KOPT-K1 (cell line): ENCODE measurements at regions not wholly inside any gene's neighbourhood (a gene's known extent, or its start where the extent isn't known, plus 50 kb on each side); places are given as distances from the start of the nearest gene placed in this dataset.
"Not testable (repeated sequence)": the region's sequence is repeated elsewhere in the genome, so short reads cannot be mapped to it uniquely, and the experiment has no call there.

ENCODE experiments used
- H3K27ac ChIP-seq: fragments of 200-600 bp; sonication (generic); 2 replicates; pipeline ENCODE4 v1.5.1; 2016; ENCODE audit warnings: antibody characterized with exemption, mild to moderate bottlenecking, low read depth, low read length; ENCODE audit not compliant: poor library complexity, severe bottlenecking
- H3K36me3 ChIP-seq: fragments of 200-600 bp; sonication (generic); 2 replicates; pipeline ENCODE4 v1.5.1; 2017; ENCODE audit warnings: antibody characterized with exemption, mild to moderate bottlenecking, low read length, moderate library complexity; ENCODE audit not compliant: insufficient read depth
- H3K9me3 ChIP-seq: fragments of 200-600 bp; sonication (generic); 2 replicates; pipeline ENCODE4 v1.5.1; 2017; ENCODE audit warnings: antibody characterized with exemption, low read length, mild to moderate bottlenecking; ENCODE audit not compliant: insufficient read depth, poor library complexity, severe bottlenecking

- no peak overlapping the region for H3K27ac ChIP-seq
Observed at GRCh38 chrX:25141684-25142083, 125.9 kb upstream of the ARX start.

GRCh38 chrX:25131055-25131454, 115.3 kb upstream of the ARX start:
- Histone ChIP-seq H3K27ac (no peak overlapping the region), H3K36me3 (no peaks in the 10 kb centered on the region), H3K9me3 (no peaks in the 10 kb centered on the region)

More at GRCh38 chrX:25141684-25142083, 125.9 kb upstream of the ARX start:
- Histone ChIP-seq H3K36me3 (no peaks in the 10 kb centered on the region), H3K9me3 (no peaks in the 10 kb centered on the region)

GRCh38 chrX:25130619-25131018, 114.9 kb upstream of the ARX start:
- Histone ChIP-seq H3K27ac (no peak overlapping the region), H3K9me3 (no peaks in the 10 kb centered on the region), H3K36me3 (no peaks in the 10 kb centered on the region)

- Histone ChIP-seq H3K27ac (no peak overlapping the region), H3K9me3 (no peaks in the 10 kb centered on the region), H3K36me3 (no peaks in the 10 kb centered on the region)
Observed at GRCh38 chrX:25125483-25125882, 109.7 kb upstream of the ARX start.

- Histone ChIP-seq H3K36me3 (no peaks in the 10 kb centered on the region), H3K9me3 (no peaks in the 10 kb centered on the region)
Observed at GRCh38 chrX:25124391-25124790, 108.6 kb upstream of the ARX start.

GRCh38 chrX:25112156-25112555, 96.4 kb upstream of the ARX start:
- no peak overlapping the region for H3K27ac ChIP-seq
- no peaks in the 10 kb centered on the region for H3K36me3 ChIP-seq
- H3K9me3 ChIP-seq, result no peaks in the 10 kb centered on the region

More at GRCh38 chrX:25124391-25124790, 108.6 kb upstream of the ARX start:
- H3K27ac ChIP-seq, result no peak overlapping the region

GRCh38 chrX:25108481-25108880, 92.7 kb upstream of the ARX start:
- no peaks in the 10 kb centered on the region for H3K9me3 ChIP-seq
- no peak overlapping the region for H3K27ac ChIP-seq
- no peaks in the 10 kb centered on the region for H3K36me3 ChIP-seq

- H3K9me3 ChIP-seq, result no peaks in the 10 kb centered on the region
- H3K36me3 ChIP-seq, result no peaks in the 10 kb centered on the region
- H3K27ac ChIP-seq, result no peak overlapping the region
Observed at GRCh38 chrX:25105221-25105620, 89.5 kb upstream of the ARX start.

GRCh38 chrX:25096522-25097045, 80.8 kb upstream of the ARX start:
- Histone ChIP-seq H3K36me3 (no peaks in the 10 kb centered on the region), H3K9me3 (no peaks in the 10 kb centered on the region), H3K27ac (no peak overlapping the region)

GRCh38 chrX:25091152-25091551, 75.4 kb upstream of the ARX start:
- not testable (repeated sequence) for H3K27ac ChIP-seq, H3K36me3 ChIP-seq, H3K9me3 ChIP-seq

GRCh38 chrX:25084446-25084845, 68.7 kb upstream of the ARX start:
- no peaks in the 10 kb centered on the region for H3K9me3 ChIP-seq
- no peak overlapping the region for H3K27ac ChIP-seq
- H3K36me3 ChIP-seq, result no peaks in the 10 kb centered on the region

- no peaks in the 10 kb centered on the region for H3K9me3 ChIP-seq
- H3K36me3 ChIP-seq, result no peaks in the 10 kb centered on the region
- no peak overlapping the region for H3K27ac ChIP-seq
Observed at GRCh38 chrX:25083661-25084060, 67.9 kb upstream of the ARX start.

- no peaks in the 10 kb centered on the region for H3K9me3 ChIP-seq
- H3K27ac ChIP-seq, result no peak overlapping the region
- H3K36me3 ChIP-seq, result no peaks in the 10 kb centered on the region
Observed at GRCh38 chrX:25079020-25079419, 63.3 kb upstream of the ARX start.

- Histone ChIP-seq H3K9me3 (no peaks in the 10 kb centered on the region), H3K27ac (no peak overlapping the region), H3K36me3 (no peaks in the 10 kb centered on the region)
Observed at GRCh38 chrX:25076941-25077500, 61.3 kb upstream of the ARX start.

GRCh38 chrX:25072247-25072646, 56.5 kb upstream of the ARX start:
- Histone ChIP-seq H3K27ac (no peak overlapping the region), H3K9me3 (no peaks in the 10 kb centered on the region), H3K36me3 (no peaks in the 10 kb centered on the region)

GRCh38 chrX:25070038-25070437, 54.3 kb upstream of the ARX start:
- H3K27ac ChIP-seq, result no peak overlapping the region
- H3K9me3 ChIP-seq, result no peaks in the 10 kb centered on the region
- H3K36me3 ChIP-seq, result no peaks in the 10 kb centered on the region
